ENCODE measurements at regions not wholly inside any gene's neighbourhood (a gene's known extent, or its start where the extent isn't known, plus 50 kb on each side); places are given as distances from the start of the nearest gene placed in this dataset.
A peak's percentile ranks its signal among the peaks of the same experiment; 100 is the strongest.

GRCh38 chr2:67572721-67573435, 175.7 kb downstream of the ETAA1 start:
- intact Hi-C loops (cut with DNase I): no loop called here
- 57% methylated on average over 3 of the region's 3 CpGs for WGBS
- no peak overlapping the region for H3K27ac ChIP-seq (replicated peaks in 1 of 4)

GRCh38 chr2:67574230-67574629, 177.1 kb downstream of the ETAA1 start:
- H3K9me3 ChIP-seq: no peaks in the 10 kb centered on the region
- no peak overlapping the region for H3K4me3 ChIP-seq
- WGBS: 54% methylated on average over 2 of the region's 2 CpGs
- H3K27ac ChIP-seq (replicated peaks in 1 of 4): no peak overlapping the region
- no peak for DNase-seq (ENCODE audit: extremely low spot score)
- H3K4me1 ChIP-seq: no peaks in the 10 kb centered on the region
- no peaks in the 10 kb centered on the region for H3K36me3 ChIP-seq
- intact Hi-C loops (cut with DNase I): no loop called here
- TF ChIP-seq CTCF (IDR thresholded peaks at IDR 0.05) (no peak), EP300 (IDR thresholded peaks at IDR 0.05) (no peak), POLR2A (IDR thresholded peaks at IDR 0.05; ENCODE audit: low read depth) (no peak), POLR2AphosphoS5 (IDR thresholded peaks at IDR 0.05) (no peak)
- no peaks in the 10 kb centered on the region for H3K27me3 ChIP-seq

More at GRCh38 chr2:67572721-67573435, 175.7 kb downstream of the ETAA1 start:
- no peak for TF ChIP-seq POLR2AphosphoS5 (IDR thresholded peaks at IDR 0.05)
- TF ChIP-seq CTCF (IDR thresholded peaks at IDR 0.05): no peak
- TF ChIP-seq EP300 (IDR thresholded peaks at IDR 0.05): no peak
- TF ChIP-seq POLR2A (IDR thresholded peaks at IDR 0.05; ENCODE audit: low read depth): no peak
- Histone ChIP-seq H3K27me3 (no peaks in the 10 kb centered on the region), H3K4me3 (no peak overlapping the region), H3K36me3 (no peaks in the 10 kb centered on the region), H3K9me3 (no peaks in the 10 kb centered on the region), H3K4me1 (no peaks in the 10 kb centered on the region)
- peak; percentile 90 for DNase-seq (ENCODE audit: extremely low spot score)

DNA sequence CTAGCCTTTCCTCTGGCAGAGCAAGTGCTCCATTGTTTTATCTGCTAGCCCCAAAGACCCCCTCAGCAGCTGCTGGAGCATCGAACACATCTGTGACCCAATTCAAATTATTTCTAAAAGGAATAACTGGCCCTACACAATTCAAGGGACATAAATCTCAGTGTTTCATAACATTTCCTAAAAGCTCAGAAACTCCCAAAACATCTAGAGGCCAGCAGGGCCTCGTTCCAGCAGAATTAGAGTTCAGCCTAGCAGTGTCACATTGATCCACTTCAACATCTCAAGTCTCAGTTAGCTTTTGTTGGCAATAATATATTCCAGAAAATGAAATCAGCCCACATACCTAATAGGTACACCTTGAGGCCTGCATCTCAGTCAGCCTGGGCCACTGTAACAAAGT, 179.1 kb downstream of the ETAA1 start:
- H3K27ac ChIP-seq (replicated peaks in 1 of 4): no peak overlapping the region
- no peaks in the 10 kb centered on the region for H3K4me1 ChIP-seq
- no peaks in the 10 kb centered on the region for H3K27me3 ChIP-seq
- no peak overlapping the region for H3K4me3 ChIP-seq
- no peaks in the 10 kb centered on the region for H3K36me3 ChIP-seq
- H3K9me3 ChIP-seq: peaks cover 0 to 2% (median 0%) of the 10 kb centered on the region in 4 donors
- DNase-seq (ENCODE audit: extremely low spot score): no peak
- 71% methylated on average over 2 of the region's 2 CpGs for WGBS
- TF ChIP-seq EP300 (IDR thresholded peaks at IDR 0.05) (no peak), POLR2A (IDR thresholded peaks at IDR 0.05; ENCODE audit: low read depth) (no peak), POLR2AphosphoS5 (IDR thresholded peaks at IDR 0.05) (no peak), CTCF (IDR thresholded peaks at IDR 0.05) (no peak)
- intact Hi-C loops (cut with DNase I): no loop called here

DNA sequence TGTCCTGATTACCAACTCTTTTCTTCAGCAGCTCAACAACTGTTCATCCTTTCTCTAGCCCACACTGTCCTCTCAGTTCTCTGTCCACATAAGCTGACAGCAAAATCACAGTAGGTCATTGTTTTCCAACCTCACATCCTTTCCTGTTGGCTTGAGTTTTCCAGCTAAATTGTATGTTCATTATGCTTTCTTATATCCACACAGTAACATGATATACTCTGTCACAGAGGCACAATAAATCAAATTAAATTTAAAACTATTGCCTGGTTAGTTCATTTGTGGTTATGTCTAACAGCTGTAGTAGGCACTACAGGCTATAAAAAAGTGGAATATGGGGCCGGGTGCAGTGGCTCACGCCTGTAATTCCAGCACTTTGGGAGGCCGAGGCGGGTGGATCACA, 179.9 kb downstream of the ETAA1 start:
- DNase-seq (ENCODE audit: extremely low spot score): no peak
- H3K9me3 ChIP-seq: peaks cover 0 to 5% (median 2%) of the 10 kb centered on the region in 4 donors
- no peaks in the 10 kb centered on the region for H3K4me1 ChIP-seq
- 96% methylated on average over 4 of the region's 4 CpGs for WGBS
- intact Hi-C loops (cut with DNase I): no loop called here
- H3K27me3 ChIP-seq: no peaks in the 10 kb centered on the region
- no peaks in the 10 kb centered on the region for H3K36me3 ChIP-seq
- TF ChIP-seq POLR2AphosphoS5 (IDR thresholded peaks at IDR 0.05): no peak
- TF ChIP-seq POLR2A (IDR thresholded peaks at IDR 0.05; ENCODE audit: low read depth): no peak
- TF ChIP-seq CTCF (IDR thresholded peaks at IDR 0.05): no peak
- no peak for TF ChIP-seq EP300 (IDR thresholded peaks at IDR 0.05)
- no peak overlapping the region for H3K27ac ChIP-seq (replicated peaks in 1 of 4)
- no peak overlapping the region for H3K4me3 ChIP-seq

- intact Hi-C loops (cut with DNase I): no loop called here
- no peak for TF ChIP-seq CTCF (IDR thresholded peaks at IDR 0.05)
- no peak for TF ChIP-seq EP300 (IDR thresholded peaks at IDR 0.05)
- no peak for TF ChIP-seq POLR2A (IDR thresholded peaks at IDR 0.05; ENCODE audit: low read depth)
- no peak for TF ChIP-seq POLR2AphosphoS5 (IDR thresholded peaks at IDR 0.05)
- peaks cover 0 to 25% (median 15%) of the 10 kb centered on the region in 4 donors for H3K9me3 ChIP-seq
- no peak for DNase-seq (ENCODE audit: extremely low spot score)
- H3K4me1 ChIP-seq: no peaks in the 10 kb centered on the region
- H3K36me3 ChIP-seq: no peaks in the 10 kb centered on the region
- no peaks in the 10 kb centered on the region for H3K27me3 ChIP-seq
- WGBS: 47% methylated on average over 2 of the region's 2 CpGs
- no peak overlapping the region for H3K27ac ChIP-seq (replicated peaks in 1 of 4)
- H3K4me3 ChIP-seq: no peak overlapping the region
These were observed 182.1 kb downstream of the ETAA1 start for GRCh38 chr2:67579216-67579615.
